ENCODE measurements at regions not wholly inside any gene's neighbourhood (a gene's known extent, or its start where the extent isn't known, plus 50 kb on each side); places are given as distances from the start of the nearest gene placed in this dataset.
"Not testable (repeated sequence)": the region's sequence is repeated elsewhere in the genome, so short reads cannot be mapped to it uniquely, and the experiment has no call there.

- TF ChIP-seq POLR2AphosphoS5, POLR2A (IDR thresholded peaks at IDR 0.05; ENCODE audit: low read depth, low read length): not testable (repeated sequence)
These were observed 69.9 kb upstream of the TBC1D5 start for GRCh38 chr3:17812328-17812727.

Measured in GM12892 (cell line).